Globus pallidus (tissue), 1 donor: ENCODE measurements at regions not wholly inside any gene's neighbourhood (a gene's known extent, or its start where the extent isn't known, plus 50 kb on each side); places are given as distances from the start of the nearest gene placed in this dataset.
A peak's percentile ranks its signal among the peaks of the same experiment; 100 is the strongest.

Experiments used
- DNase-seq: peaks from one replicate; pipeline ENCODE4 v3.0.0-alpha.2; 2015; ENCODE audit warnings: low spot score

DNA sequence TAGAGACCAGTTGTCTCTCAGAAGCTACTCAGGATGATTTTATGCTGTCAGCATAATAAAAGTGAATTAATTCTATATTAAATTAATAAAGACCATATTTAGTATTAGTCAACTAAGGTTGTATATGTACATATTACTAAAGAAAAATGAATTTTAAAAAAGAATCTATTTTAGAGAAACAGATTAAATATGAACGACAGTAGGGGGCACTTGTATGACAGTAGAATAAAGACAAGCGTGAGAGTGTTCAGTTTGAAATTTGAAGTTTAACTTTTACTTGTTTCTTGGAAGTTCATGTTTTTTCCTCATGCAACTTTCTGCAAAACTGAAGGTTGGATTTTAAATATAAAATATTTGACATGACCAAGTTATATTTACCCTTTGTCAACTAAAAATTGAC, 67.9 kb upstream of the MACF1 start:
- DNase-seq, result no peak

DNA sequence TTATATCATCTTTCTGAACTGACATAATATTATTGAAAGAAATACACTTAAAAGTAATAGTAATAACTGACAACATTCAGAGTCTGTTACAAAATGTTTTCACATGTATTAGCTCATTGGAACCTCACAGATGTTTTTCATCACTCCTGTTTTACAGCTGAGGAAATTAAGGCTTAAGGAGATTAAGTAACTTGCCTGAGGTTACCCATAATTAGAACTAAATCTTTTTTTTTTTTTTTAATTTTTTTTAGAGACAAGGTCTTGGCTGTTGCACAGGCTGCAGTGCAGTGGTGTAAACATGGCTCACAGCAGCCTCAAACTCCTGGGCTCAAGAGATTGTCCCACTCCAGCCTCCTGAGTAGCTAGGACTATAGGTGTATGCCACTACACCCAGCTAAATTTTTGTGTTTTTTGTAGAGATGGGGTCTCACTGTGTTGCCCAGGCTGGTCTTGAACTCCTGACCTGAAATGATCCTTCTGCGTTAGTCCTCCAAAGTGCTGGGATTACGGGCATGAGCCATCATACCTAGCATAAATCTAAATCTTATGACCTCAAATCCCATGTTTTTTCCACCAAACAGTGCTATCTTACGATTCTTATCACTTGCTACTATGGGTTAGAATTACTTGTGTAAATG, 64.7 kb upstream of the MACF1 start:
- DNase-seq, result no peak

DNA sequence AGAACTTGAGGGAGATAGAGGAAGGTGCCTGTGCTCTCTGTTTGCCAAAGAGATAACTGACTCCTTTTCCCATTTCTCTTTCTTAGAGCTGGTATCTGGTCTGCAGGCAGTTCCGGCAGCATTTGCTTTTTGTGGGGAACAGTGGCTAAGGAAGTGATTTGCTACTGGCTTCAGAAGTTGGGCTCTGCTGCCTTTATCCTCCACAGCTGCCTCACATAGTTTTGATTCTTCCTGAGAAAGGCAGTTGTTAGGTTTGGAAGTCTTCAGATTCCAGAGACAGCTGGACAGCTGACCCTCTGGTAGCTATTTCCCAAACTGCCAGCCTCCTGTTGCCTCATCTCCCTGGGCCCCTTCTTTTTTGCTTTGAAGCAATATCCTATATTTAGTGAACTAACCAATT, 62.6 kb upstream of the MACF1 start:
- no peak for DNase-seq

DNA sequence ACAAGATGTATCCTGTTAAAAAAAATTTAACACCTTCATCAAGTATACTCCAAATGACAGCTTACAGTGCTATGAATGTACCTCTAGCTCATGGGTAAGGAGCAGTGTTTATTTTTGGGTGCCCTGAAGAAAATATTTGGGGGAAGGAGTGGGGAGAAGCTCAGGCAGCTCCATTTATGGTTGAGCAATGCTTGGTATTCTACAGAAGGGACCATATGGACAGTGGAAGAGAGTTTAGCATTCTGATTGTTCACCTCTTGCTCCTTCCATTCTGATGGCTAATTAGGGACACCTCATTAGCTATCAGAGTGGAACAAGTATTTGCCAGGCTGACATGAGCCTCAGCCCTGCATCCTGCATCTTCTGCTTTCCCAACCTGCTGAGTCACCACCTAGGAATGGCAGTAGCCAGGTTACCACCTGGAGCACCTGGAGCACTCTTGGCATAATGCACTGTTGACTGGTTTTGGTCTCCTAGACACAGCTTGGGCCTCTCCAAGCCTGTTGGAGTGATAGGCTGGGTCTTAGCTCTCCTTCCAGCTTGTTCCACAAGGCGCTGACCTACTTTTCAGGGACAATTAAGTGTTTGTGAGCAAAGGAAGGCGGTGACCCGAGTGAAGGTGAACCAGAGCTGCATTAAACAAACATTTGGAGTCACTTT, 62.0 kb upstream of the MACF1 start:
- no peak for DNase-seq

DNA sequence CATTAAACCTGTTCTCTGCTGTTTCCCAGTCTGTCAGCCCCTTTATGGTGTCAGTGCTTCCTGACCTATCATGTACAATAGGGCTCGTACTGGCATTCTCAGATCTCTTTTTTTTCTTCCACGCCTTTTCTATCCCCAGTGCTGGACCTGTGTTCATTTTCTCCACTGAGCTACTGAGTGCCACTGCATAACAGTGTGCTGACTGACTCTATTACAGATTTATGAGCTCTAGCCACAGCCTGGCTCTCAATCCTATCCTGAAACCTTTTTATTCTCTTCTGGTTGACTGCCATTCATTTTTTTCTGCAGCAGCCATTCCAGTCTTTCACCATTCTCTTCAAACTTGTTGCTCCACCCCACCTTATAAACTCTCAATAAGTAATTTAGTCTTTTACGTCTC, 59.6 kb upstream of the MACF1 start:
- DNase-seq, result no peak

DNA sequence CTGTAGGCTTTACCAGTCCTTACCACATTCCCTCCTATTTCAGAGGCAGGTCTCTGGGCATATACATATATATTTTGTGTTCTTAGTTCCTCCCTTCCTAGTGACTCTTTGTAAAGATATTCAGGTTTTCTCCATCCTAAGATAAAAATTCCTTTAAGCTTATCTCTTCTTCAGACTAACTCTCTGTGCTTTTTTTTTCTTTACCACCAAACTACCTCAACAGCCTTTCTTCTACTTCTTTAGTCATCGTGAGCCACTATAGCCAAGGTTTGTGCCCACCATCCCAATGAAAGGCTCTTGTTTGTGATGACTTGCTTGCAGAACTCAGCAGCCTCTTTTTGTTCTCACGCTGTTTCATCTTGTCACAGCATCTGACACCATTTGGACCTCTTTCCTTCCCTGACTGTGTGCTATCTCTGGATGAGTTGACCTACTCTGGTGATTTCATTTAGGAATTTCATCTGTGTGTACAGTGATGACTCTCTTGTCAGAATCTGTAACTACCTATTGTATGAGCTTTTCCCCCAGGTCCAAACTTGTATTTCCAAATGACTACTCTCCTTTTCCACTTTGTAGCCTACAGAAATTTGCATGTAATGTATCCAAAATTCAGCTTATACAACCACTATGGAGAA, 59.0 kb upstream of the MACF1 start:
- DNase-seq, result no peak

DNA sequence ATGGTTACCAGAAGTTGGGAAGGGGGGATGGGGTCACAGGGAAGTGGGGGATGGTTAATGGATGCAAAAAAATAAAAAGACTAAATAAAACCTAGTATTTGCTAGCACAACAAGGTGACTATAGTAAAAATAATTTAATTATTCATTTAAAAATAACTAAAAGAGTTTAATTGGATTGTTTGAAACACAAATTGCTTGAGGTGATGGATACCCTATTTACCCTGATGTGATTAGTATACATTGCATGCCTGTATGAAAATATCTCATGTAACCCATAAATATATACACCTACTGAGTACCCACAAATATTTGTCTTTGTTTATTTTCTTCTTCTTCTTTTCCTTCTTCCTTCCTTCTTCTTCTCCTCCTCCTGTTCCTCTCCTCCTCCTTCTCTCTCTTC, 57.8 kb upstream of the MACF1 start:
- DNase-seq, result no peak

DNA sequence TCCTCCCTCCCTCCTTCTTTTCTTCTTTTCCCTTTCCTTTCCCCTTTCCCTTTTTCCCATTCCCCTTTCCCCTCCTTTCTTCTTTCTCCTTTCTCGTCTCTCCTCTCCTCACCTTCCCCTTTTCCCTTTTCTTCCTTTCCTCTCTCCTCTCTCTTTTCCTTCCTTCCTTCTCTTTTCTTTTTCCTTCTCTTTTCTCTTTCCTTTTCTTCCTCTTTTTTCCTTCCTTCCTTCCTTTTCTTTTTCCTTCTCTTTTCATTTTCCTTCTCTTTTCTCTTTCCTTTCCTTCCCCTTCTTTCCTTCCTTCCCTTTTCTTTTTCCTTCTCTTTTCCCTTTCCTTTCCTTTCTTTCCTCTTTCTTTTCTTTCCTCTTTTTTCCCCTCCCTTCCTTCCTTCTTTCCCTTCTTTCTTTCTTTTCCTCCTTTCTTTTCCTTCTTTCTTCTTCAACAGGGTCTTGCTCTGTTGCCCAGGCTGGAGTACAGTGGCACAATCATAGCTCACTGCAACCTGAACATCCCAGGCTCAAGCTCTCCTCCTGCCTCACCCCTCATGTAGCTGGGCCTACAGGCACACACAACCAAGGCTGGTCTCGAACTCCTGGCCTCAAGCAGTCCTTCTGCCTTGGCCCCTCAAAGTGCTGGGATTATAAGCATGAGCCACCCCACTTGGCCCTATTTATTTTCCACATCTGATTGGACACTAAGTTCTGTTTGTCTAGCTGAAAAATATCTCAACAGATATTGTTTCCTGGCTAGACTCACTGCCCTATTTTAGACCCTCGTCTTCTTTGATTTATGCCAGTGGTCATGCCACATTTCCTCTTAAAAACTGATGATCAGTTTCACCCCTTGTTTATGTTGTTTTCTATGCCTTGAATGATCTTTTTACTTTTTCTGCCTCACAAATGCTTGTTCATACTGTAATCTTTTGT, 57.1 kb upstream of the MACF1 start:
- DNase-seq, result no peak

DNA sequence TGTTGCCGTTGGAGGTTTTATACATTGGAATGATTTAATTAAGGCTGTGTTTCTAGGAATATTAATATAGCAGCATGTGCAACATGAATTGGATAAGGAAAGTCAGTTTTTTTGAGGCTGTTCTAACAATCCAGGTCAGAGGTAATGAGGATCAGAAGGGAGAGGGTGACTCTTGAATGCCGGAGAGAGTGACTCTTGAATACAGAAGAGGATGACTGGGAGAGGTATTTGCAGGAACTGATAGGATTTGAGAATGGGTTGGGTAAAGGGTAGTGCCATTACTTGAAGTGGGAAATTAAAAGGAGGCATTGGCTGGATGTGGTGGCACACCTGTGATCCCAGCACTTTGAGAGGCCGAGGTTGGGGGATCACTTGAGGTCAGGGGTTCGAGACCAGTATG, 55.6 kb upstream of the MACF1 start:
- DNase-seq, result no peak

DNA sequence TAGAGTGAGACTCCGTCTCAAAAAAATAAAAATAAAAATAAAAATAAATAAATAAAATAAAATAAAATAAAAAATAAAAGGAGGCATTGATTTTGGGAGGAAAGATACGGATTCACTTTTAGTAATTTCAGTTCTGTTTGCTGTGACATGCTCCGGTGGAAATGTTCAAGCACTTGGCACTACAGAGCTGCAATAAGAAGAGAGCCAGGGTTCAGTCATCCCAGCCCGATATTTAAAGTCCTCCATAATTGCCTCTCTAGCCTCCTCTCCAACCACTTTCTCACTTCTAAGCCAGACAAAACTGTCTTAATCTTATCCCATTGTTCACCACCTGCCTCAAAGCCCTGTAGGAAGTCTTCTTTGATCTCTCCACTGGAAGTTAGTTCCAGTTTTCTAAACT, 55.0 kb upstream of the MACF1 start:
- DNase-seq, result no peak

DNA sequence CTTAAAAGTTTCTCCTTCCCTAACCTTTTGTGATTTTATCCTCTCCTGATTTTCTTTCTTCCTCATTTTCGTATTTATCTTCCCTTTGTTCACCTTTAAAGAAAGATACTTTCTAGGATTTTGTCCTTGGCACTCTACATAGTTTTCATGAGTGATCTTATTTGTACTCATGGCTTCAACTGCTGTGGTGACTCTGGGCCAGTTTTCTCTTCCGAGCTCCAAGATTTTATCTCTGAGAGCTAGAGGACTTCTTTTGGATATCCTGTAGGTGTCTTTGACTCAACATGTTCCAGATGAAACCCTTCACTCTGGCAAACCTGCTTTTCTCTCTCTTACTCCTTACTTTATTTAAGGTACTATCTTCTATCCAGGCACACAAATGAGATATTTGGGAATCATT, 53.7 kb upstream of the MACF1 start:
- no peak for DNase-seq

DNA sequence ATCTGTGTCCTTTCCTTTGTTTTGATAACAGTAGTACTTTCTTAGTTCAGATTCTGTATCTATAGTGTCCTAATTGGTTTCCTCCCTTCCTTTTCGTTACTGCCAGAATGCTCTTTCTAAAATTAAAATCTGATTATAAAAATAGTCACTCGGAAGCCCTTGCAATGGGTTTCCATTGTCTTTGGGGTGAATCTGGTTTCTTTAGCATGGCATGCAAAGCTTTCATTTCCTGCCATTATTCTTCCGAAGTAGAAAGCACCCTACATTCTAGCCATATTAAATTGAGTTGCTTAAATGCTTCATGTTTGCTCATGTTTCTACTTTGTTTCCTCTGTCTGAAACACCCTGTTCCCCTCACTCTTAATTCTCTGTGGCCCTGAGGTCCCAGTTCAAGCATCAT, 53.2 kb upstream of the MACF1 start:
- DNase-seq, result no peak

DNA sequence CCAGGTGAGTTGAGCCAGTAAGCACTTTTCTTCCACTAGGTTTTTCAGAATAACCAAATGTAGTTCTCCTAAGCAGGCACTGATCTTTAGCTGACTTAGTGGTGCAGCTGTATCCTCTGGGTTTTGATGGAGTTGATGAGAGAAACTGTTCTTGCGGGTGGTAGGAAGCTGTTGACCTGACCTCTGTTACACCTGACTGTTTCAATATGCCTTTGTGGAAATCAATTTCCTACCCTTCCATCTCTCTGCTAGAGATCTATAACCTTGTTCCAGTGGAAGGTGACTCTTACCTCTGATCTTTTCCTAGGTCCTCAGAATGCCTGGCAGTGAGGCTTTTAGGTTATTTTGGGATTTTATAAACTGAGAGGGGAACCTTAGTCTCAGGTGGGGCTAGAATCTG, 51.6 kb upstream of the MACF1 start:
- DNase-seq, result no peak

DNA sequence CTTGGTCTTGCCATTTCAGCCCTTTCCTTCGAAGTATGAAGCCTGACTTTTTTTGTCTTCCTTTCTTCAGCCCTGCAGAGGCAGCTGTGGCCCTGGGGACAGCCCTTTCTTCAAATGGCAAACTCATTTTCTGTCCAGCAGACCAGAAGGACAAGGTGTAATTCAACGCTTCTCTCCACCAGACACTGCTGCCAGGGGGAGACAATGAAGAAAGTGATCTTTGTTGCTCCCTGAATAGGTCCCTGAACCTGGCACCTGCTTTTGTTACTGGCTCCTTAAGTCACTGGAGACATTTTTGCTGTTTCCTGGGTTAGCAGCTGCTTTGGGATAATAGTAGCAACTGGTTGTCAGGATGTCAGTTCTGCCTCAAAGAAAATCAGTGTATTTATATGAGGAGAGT, 50.8 kb upstream of the MACF1 start:
- no peak for DNase-seq

DNA sequence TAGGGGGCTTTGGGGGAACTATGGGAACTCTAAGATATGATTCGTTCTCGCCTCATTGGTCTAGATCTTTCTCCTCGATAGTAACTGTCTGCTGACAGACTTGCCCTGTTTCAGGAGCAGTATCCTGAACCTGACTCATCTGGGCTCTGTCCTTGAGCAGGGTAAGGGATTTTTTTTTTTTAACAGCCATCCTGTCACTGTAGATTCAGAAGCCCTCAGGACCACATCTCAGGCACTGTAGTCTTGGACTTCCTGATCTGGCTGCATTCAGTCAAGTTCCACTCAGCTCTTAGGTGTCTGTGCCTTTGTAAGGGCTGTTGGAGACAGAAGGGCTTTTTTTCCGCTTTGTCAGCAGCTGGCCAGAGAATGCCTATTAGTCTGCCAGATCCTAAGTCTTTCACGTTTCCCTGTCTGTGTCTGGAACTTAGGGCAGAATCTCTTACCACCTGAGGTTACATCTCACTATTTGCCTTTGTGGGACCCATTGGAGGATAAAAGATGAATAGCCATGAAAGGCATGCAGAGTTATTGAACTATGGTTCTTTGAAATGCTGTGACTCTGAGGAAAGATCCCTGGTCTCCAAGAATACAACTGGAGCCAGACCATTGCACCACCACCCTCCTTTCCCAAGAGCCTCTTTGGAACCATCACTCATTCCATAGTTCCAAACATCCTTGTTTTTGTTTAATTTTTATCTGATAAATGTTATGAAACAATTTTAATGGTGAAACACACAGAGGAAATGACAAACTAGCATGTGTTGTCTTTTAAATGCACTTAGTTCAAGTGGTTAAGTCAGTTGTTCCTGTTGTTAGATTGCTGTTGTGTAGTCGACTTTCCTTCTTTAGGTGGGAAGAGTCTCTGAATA, 49.7 kb upstream of the MACF1 start:
- DNase-seq, result peak; percentile 33
